GM19025 (cell line): ENCODE measurements at regions not wholly inside any gene's neighbourhood (a gene's known extent, or its start where the extent isn't known, plus 50 kb on each side); places are given as distances from the start of the nearest gene placed in this dataset.
"Not testable (repeated sequence)": the region's sequence is repeated elsewhere in the genome, so short reads cannot be mapped to it uniquely, and the experiment has no call there.

Experiments used
- ATAC-seq: cut with Tn5 transposase; IDR thresholded peaks from one replicate; pipeline ENCODE4 v1.9.1; 2021; ENCODE audit warnings: mild to moderate bottlenecking, low read depth, moderate library complexity; ENCODE audit not compliant: unreplicated experiment

DNA sequence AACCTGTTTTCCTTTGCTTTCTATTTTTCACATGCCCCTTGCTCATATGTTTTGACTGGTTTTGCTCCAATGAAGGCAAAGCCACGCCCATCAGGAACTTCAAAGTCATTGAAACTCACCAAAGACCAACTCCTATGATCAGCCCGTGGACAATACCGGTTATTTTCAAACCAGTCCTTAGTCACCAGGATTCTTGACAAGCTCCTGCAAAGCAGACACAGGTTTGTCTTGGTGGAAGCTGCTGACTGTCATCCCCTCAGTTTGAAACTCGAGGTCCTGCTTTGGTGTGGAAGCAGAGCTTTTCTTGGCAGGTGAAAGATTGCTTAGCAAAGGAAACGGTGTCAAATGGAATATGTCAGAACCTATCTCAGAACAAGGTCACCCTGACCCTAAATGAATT lies 384.7 kb upstream of the CXADR start:
- ATAC-seq, result no peak

DNA sequence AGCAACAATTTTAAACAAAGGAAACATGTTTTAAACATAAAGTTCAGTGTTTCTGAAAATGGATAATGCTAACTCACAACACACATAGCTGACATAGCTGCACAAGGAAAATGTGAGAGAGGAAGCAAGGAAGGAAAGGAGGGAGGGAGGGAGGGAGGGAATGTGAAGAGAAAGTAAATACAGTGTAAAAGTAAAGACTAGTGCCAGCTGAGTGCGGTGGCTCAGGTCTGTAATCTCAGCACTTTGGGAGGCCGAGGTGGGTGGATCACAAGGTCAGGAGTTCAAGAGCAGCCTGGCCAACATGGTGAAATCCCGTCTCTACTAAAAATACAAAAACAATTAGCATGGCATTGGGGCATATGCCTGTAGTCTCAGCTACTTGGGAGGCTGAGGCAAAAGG lies 373.7 kb upstream of the CXADR start:
- ATAC-seq, result not testable (repeated sequence)

DNA sequence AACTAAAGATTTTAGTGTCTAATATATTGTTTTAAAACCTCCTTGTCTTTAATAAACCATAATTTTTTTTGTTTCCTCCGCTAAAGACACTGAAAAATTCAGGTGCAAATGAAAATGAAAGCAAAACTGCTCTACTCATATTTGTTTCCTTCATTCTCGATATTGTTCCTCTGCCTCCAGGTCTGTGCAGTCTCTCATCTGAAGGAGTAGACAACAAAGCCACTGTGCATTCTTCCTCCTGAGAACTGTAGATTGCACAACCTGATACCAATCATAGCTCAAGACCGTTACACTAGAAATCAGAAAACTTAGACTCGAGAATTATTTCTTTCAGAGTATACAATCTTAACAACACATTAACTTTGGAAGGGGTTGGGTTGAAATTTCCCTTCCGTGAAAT lies 373.1 kb upstream of the CXADR start:
- ATAC-seq, result no peak

DNA sequence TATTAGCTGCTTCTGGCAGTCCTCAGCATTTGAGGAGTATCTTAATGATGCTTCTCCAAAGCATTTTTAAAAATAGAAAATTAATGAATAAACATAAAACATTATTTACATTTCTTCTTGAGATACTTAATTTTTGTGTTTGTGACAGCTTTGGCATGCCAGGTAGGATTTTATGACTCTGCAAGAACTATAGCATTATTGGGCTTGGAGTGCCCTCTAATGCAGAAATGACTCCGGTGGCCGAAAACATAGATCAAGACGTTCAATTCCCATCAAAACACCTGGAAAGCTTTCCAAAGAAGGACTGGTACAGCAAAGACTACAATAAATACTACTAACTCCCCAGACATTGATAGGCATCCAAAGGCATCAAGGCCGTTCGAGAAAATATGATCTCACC lies 366.4 kb upstream of the CXADR start:
- no peak for ATAC-seq

DNA sequence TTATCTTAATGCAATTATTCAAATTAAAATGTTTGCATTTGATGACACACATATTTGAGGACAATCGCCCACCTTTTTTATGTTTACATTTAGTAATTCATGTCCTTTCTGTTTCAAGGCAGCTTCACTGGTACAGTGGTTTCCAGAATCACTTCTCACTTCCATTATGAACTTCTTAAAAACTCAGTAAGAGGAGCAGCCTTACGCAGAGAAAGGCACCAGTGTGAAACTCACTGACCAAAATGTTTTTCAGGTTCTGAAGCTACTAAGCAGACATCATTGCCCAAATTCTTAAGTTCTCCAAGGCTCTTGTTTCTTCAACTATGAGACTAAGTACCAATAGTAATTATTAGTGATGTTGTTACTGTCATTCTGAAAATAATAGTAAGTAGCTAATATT lies 353.1 kb upstream of the CXADR start:
- no peak for ATAC-seq

DNA sequence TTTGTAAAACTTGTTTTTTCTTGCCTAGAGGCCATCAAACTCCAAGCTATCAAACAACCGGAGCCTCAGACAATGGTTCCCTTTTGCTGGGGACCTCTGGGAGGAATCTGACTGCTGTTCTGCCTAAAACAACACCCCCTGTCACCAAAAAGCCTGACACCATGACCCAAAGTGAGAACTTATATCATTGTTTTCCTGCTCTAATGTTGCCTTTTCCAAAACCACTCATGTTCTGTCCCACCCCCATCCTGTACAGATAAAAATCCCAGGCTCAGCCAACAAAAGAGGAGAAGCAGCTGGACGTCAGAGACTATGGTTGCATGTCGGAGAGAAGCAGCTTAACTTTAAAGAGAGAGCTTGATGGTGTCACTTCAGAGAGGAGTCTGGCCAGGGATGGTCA lies 327.2 kb upstream of the CXADR start:
- no peak for ATAC-seq

DNA sequence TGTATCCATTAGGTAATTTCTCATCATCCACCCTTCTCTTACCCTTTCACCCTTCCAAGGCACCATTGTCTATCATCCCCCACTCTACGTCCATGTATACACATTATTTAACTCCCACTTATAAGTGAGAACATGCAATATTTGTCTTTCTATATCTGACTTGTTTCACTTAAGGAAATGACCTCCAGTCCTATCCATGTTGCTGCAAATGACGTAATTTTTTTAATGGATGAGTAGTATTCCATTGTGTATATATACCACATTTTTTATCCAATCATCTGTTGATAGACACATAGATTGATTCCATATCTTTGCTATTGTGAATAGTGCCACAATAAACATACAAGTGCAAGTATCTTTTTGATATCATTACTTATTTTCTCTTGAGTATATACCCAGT lies 322.9 kb upstream of the CXADR start:
- no peak for ATAC-seq

DNA sequence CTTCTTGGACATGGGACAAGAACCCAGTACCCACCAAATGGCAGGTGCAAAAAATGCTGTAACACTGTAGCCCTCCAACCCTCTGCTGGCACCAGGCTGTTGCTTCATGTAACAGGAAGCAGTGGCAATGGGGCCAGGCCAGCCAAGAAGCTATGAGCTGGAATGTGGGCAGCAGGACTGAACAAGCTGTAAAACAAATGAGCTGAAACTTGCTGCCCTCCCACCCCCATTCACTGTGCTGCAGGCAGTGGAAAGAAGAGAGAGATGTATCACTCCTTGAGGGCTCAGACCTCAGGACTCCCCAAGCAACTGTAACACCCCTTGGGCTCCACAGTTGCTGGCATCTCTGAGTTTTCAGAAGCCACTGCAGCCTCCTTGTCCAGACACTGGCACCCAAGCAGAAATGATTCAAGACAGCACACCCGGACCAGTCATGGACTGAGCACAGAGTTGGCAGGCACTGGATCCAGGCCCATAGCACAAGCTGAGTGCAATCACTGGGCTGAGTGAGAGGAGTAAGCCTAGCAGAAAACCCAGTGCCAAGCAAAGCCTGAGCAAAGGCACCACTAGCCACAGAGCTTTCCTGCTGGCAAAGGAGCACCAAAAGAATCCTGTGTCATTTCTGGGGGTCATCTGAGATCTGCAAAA lies 321.4 kb upstream of the CXADR start:
- no peak for ATAC-seq

DNA sequence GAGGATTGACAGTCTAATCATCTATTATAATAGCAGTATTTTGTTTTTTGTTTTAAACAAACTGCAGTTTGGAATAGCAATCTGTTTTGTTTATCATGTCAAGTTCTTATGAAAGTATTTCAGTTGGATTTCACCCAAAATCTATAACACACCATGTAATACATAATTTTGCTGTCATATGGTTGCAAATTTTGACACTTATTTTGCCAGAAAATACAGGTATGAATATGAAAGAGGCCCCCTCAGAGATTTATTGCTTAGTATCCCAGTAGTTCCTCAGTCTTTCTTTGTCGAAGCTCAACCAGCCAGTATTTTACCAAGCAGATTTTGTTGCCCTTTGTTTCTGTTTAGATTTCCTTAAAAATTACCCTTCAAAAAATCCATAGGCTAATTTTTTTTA lies 317.5 kb upstream of the CXADR start:
- ATAC-seq, result no peak

DNA sequence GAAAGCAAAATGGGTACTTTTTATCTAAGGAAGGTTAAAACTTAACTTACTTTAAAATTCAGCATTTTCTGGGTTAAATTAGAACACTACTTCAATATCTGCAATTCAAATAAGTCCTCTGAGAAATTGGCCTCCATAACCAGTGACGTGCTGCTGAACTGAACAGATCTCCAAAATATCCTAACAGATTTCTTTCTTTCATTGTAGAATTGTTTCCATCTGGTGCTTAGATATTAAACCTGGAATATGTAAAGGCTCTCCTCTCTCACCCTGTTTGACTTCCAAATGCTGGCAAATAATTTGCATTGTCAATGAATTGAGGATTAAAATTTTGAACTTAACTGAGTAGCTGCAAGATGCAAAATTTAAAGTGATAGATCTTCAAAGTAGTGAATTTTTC lies 316.9 kb upstream of the CXADR start:
- no peak for ATAC-seq

DNA sequence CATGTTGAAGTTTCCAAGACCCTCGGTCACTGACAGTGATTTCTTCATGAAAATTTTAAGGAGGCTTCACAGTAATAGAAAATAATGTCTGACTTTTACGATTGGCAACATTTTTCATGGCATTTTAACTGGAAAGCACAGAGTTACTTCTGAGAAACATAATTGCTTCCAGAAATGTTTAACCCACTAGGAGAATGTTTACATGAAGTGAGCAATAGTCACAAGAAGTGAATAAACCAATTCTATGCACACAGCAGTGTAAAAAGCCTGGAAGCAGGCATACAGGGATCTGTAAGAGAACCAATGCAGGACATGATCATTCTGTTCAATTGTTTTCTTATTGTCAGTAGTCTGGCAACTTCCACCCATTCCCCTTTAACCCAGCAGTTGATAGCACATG lies 316.2 kb upstream of the CXADR start:
- ATAC-seq, result no peak

DNA sequence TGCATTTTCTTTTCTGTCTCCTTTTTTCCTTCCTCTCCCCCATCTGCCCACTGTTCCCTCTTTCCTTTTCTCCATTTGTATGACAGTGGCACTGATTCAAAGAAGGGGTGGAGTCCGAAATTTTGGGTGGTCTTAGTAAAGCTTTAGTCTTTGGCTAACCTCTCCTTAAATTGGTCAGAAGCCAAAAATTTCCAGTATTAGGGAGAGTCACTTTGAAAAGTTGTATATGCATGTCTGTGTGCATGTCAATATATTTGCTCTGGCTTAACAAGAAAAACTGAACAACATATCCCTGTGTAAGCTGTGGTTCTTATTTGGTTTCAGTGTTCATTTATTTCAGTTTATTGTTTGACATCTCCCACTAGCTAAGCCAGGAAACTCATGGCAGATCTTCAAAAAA lies 314.8 kb upstream of the CXADR start:
- ATAC-seq, result no peak

DNA sequence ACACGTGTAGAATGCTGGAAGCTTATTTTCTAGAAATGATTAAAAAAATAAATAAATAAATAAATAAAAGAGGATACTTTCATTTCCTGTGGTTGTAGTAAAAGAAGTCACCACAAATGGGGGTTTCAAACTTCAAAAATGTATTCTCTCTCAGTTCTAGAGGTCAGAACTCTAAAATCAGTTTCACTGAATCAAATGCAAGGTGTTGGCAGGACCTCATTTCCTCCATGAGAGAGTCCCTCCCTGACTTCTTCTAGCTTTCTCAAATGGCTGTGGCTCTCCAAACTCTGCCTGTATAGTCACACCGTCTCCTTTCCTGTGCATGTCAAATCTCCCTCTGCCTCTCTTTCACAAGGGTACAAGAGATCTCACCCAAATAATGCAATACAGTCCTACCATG lies 312.6 kb upstream of the CXADR start:
- ATAC-seq, result no peak

DNA sequence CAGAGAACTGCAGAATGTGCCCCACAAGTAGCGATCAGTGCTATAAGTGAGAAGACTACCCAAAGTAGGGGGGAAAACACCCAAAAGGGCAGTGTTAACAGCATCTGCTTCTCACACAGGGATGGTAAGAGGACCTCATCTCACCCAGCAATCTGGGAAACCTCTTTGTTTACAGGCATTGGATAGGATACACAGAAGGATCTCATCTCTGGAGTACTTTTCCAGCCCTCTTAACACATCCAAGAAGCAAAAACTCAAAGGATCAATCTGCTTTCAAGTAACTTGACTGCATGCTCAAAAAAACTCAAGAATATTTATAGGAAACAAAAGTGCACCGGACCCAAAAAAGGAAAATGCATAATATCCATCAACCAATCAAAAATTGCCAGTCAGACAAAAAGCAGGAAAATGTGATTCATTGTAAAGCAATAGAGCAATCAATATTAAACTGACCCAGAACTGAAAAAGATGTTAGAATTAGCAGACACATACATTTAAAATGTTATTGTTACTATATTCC lies 311.0 kb upstream of the CXADR start:
- ATAC-seq, result no peak

DNA sequence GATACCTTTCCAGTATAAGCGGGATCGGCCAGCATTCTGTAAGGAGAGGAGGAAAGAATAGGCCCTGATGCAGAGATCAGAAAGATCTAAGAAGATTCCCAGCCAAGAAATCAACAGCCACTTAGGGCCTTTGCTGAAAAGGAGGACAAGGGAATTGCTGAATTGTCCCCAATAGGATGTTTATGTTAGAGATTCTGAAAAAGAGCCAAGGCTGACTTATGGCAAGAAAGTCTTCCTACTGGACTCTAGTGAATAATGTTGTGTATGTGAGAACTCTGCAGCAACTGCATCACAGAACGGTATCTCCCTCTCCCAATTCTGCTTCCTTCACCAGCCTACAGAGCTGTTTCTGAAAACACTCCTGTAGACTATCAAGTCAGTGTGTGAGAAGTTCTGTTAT lies 298.0 kb upstream of the CXADR start:
- no peak for ATAC-seq

DNA sequence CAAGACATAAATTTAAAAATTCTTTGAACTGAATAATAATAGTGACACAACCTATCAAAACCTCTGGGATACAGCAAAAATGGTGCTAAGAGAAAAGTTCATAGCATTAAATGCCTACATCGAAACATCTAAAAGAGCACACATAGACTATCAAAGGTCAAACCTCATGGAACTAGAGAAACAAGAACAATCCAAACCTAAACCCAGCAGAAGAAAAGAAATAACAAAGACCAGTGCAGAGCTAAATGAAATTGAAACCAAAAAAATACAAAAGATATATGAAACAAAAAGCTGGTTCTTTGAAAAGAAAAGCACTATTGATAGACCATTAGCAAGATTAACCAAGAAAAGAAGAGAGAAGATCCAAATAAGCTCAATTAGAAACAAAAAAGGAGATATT lies 293.8 kb upstream of the CXADR start:
- ATAC-seq, result not testable (repeated sequence)

DNA sequence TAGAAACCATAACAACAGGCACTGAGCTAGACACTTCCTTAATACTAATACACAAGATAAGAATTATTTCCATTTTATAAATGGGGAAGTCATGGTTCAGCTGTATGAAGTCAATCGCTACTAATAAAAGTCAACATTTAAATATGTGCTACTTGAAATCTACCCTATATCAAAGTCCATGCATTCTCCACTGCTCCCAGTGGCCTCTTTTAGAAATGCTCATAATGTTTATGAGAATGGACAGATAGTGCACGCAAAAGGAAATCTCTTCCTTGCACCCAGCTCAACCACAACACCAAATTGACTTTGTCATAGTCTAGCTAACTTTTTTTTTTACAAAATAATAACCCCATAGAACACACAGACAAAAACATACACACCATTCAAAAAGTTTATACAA lies 281.7 kb upstream of the CXADR start:
- ATAC-seq, result no peak

DNA sequence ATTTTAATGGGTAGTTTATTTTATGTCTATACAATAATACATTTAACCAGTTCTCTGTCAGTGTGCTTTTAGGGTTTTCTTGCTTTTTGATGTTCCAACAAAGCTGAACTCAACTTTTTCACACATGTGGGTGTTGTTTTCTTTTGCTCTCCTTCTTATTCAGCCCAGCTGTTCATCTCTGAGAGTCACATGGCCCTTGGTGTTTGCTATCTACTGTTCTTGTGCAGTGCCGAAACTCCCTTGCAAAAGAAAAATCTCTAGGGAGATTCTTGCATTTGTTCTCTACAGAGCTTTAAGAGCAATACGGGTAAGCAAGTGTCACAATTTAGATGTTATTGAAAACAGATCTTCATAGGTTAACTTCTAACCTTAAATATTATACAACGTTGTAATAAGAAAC lies 281.1 kb upstream of the CXADR start:
- no peak for ATAC-seq

DNA sequence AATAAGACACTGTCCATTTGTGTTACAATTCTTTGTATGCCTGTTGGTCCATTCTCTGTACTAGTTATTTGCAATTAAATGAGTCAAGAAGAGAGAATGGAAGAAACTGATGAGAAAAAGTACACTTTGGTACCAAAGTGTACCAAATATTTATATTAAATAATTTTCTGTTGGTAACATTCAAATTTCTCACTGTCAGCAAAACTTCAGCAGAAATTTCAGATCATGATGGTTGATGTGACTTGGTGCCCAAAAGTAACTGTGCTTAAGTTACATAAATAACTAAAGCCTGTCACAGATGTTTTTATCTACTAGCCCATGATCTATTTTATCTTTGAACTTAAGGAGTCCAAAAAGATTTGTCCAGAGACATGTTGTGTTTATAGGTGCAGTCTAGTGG lies 274.4 kb upstream of the CXADR start:
- no peak for ATAC-seq

DNA sequence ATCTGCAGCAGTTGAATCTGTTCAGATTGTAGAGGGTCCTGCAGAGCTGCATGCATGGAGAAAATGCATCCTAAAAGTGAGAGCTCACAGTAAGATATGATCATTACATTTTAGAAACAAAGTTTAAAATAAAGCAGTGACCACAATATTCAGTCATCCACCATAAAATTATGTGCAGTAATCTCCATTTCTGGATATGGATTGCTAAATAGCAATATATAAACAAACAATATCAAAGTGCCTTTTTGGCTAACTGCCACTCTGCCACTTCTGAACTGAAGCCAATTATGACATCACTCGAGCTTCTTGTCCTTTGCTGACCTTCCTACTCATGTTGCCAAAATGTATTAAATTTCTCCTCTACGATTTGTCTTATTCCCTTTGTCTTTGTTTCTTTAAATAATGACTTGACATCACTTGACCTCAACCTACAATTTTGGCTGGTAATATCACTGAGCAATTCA lies 262.0 kb upstream of the CXADR start:
- no peak for ATAC-seq

DNA sequence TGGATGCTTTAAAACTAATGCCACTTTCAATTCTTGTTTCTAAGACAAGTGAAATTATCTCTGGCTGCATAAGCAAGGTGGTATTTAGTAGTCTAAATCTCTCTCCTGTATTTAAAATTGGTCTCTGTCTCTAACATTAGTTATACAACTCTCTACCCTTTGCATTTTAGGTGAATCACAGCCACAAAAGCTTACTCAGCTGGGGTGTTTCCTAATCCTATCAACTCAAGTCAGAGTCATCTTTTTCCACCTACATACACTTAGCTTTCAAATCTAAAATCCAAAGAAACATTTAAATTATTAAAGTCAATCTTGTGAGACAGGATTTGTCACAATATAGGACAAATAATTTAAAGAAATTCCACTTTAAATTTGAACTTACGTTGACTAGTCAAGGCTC lies 255.1 kb upstream of the CXADR start:
- no peak for ATAC-seq

DNA sequence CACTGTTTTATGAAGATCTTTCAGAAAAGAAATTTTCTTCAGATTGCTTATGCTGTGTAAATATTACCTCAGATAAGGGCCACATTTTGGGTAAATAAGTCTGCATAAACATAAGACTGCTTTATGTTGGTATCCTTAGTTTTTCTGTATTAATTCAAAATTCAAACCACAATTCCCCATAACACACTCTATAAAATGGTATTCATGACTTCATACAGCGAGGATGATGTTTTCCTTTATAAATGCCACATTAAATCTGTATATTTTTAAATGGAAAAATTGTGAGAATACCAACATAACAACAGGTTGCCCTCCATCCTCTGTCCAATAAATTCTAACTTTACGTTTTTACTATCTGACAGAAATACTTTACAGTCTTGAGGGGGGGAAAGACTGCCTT lies 248.7 kb upstream of the CXADR start:
- no peak for ATAC-seq

DNA sequence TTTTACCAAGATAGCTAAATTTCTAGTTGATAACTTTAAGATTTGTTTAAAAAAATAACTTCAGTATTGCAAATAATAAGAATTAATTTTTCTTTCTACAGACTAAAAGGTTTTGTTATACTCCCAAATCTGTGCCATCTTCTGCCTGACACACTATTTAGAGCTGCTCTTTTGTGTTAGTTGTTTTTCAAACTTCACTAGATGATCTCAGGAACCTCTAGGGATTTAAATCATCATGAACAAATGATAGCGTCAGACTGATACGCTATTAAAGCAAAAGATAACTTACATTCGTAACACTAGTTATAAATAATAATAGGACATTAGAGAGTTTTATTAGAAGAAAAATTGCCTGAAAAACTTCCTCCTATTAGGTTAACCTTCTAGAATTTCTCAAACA lies 243.1 kb upstream of the CXADR start:
- ATAC-seq, result no peak
